Uterus (tissue), 3 donors: ENCODE measurements at regions not wholly inside any gene's neighbourhood (a gene's known extent, or its start where the extent isn't known, plus 50 kb on each side); places are given as distances from the start of the nearest gene placed in this dataset.

Experiments used
- DNase-seq, 2 donors: peaks; one replicate each; pipeline ENCODE4 v3.0.0-alpha.2; 2019 to 2020
- H3K27ac ChIP-seq, 2 donors: fragments of 200-600 bp; sonication (generic); 1 replicate in 1 of 2; 2 replicates in 1 of 2; pipeline ENCODE4 v1.5.1; 2016 to 2018
- H3K27me3 ChIP-seq, 2 donors: fragments of 200-600 bp; sonication (generic); one replicate each; pipeline ENCODE4 v1.5.1; 2018 to 2019; ENCODE audit warnings: control low read depth in 1 of 2
- H3K36me3 ChIP-seq, 2 donors: fragments of 200-600 bp; sonication (generic); one replicate each; pipeline ENCODE4 v1.5.1; 2019; ENCODE audit warnings: control low read depth in 1 of 2
- H3K4me1 ChIP-seq, 2 donors: fragments of 200-600 bp; sonication (generic); one replicate each; pipeline ENCODE4 v1.5.1; 2018 to 2019; ENCODE audit warnings: control low read depth in 1 of 2
- H3K4me3 ChIP-seq, 2 donors: fragments of 200-600 bp; sonication (generic); 1 replicate in 1 of 2; 2 replicates in 1 of 2; pipeline ENCODE4 v1.5.1; 2018 to 2019; ENCODE audit warnings: mild to moderate bottlenecking in 1 of 2
- H3K9me3 ChIP-seq, 2 donors: fragments of 200-600 bp; sonication (generic); one replicate each; pipeline ENCODE4 v1.5.1; 2019; ENCODE audit warnings: control low read depth in 1 of 2
- POLR2A ChIP-seq, 2 donors: fragments of 450-650 bp; IDR thresholded peaks; one replicate each; pipeline ENCODE4 v1.6.1; 2016; ENCODE audit warnings: antibody characterized with exemption in 2 of 2, mild to moderate bottlenecking in 1 of 2, moderate library complexity in 1 of 2
- intact Hi-C: fragments of 100-400 bp; cut with DNase I; formaldehyde crosslinking; loops from one replicate; pipeline ENCODE4 v1.15.1; 2023; ENCODE audit warnings: low total_unique reads
- TF ChIP-seq, protein P1 (sequence below), 4 experiments: fragments of 200-600 bp in 2 of 4; fragments of 450-650 bp in 2 of 4; sonication (generic) in 2 of 4; IDR thresholded peaks; one replicate each; pipeline ENCODE4 v1.5.1; 2016 to 2019; ENCODE audit warnings: antibody characterized with exemption in 4 of 4, mild to moderate bottlenecking in 2 of 4, moderate library complexity in 1 of 4
- donor health status: DM: yes; HTN: yes; CAD: no.

DNA sequence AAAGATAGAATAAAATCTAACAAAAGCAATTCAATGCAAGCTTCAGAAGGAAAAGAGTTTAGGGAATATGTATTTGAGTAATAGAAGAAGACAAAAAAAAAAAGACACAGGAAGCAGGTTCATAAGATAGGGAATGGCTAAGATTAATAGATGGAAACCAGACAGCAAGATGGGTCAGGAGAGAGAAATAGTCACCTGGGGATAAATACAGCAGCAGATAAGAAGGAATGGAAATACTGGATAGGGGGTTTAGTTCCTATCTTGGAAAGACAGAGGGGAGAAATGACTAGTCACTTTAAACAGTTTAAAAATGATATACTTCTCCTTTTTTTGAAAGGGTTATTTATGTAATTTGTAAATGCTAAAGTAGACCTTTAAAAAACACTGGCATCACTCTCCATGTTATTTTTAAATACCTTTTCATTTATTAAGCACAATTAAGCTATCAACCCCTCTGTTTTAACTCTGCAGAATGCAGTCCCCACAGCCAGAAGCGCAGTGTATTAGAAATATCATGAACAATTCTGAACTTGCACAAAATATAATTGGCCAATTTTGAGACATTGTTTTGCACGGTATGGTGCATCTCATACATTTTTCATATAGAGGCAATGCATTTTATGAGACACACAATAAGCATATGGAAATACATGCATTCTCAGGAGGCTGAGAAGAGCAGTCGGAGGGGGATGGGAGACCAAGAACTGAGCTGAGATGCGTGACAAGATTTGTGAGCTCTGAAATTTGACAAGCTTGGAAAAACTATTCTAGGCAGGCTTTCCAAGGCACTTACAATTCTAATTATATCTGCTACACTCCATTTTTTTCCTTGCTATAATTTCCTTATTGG lies 303.4 kb upstream of the PRICKLE1 start:
- H3K4me3 ChIP-seq = no peak overlapping the region
- intact Hi-C loops = no loop called here
- DNase-seq = no peak
- no peaks in the 10 kb centered on the region for H3K9me3 ChIP-seq
- H3K36me3 ChIP-seq = no peaks in the 10 kb centered on the region
- TF ChIP-seq, protein P1, sequence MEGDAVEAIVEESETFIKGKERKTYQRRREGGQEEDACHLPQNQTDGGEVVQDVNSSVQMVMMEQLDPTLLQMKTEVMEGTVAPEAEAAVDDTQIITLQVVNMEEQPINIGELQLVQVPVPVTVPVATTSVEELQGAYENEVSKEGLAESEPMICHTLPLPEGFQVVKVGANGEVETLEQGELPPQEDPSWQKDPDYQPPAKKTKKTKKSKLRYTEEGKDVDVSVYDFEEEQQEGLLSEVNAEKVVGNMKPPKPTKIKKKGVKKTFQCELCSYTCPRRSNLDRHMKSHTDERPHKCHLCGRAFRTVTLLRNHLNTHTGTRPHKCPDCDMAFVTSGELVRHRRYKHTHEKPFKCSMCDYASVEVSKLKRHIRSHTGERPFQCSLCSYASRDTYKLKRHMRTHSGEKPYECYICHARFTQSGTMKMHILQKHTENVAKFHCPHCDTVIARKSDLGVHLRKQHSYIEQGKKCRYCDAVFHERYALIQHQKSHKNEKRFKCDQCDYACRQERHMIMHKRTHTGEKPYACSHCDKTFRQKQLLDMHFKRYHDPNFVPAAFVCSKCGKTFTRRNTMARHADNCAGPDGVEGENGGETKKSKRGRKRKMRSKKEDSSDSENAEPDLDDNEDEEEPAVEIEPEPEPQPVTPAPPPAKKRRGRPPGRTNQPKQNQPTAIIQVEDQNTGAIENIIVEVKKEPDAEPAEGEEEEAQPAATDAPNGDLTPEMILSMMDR (IDR thresholded peaks at IDR 0.05) = no peak
- TF ChIP-seq POLR2A (IDR thresholded peaks at IDR 0.05) = no peak
- no peaks in the 10 kb centered on the region for H3K4me1 ChIP-seq
- H3K27me3 ChIP-seq = no peaks in the 10 kb centered on the region
- no peak overlapping the region for H3K27ac ChIP-seq

DNA sequence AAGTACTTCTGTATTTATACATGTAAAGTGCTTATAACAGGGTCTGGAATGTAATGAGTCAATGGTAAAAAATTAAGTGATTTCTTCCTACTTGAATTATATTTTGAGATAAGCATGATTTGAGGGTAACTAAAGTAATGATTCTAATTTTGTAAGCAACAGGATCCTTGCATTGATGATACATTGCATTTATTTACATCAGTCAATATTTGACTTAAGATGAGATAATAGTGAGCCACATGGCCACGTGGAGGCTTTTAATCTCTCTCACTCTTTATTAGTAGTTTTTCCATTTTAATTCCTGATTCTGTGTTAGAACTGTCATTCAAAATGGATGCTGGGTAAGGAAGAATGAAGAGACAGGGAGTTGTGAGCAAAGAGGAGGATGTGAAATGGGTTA lies 298.1 kb upstream of the PRICKLE1 start:
- TF ChIP-seq POLR2A (IDR thresholded peaks at IDR 0.05) = no peak
- TF ChIP-seq, protein P1 (IDR thresholded peaks at IDR 0.05) = no peak
- intact Hi-C loops = no loop called here
- Histone ChIP-seq H3K9me3 (no peaks in the 10 kb centered on the region), H3K27ac (no peak overlapping the region), H3K4me1 (no peaks in the 10 kb centered on the region), H3K27me3 (no peaks in the 10 kb centered on the region), H3K4me3 (no peak overlapping the region), H3K36me3 (no peaks in the 10 kb centered on the region)
- no peak for DNase-seq

DNA sequence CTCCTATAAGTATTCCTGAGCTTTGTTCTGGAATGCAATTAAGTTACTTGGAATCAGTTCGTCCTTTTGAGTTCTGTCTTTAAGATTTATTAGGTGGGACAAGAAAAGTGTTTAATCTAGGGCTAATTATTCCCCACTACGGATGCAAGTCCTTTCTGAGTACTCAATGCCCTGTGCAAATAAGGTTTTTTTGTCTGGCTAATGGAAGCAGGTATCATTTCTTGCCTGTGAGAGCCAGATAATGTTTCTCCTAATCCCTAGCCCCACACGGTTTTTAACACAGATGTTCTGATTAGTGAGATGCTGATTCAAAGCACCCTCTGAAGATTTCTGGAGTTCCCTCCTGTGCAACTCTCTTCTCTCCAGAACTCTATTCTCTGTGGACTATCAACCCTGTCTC lies 296.6 kb upstream of the PRICKLE1 start:
- H3K36me3 ChIP-seq = no peaks in the 10 kb centered on the region
- TF ChIP-seq, protein P1 (IDR thresholded peaks at IDR 0.05) = no peak
- no peak for TF ChIP-seq POLR2A (IDR thresholded peaks at IDR 0.05)
- no peaks in the 10 kb centered on the region for H3K9me3 ChIP-seq
- H3K4me1 ChIP-seq = no peaks in the 10 kb centered on the region
- no peaks in the 10 kb centered on the region for H3K27me3 ChIP-seq
- no peak overlapping the region for H3K4me3 ChIP-seq
- no peak for DNase-seq
- intact Hi-C loops = no loop called here
- no peak overlapping the region for H3K27ac ChIP-seq

DNA sequence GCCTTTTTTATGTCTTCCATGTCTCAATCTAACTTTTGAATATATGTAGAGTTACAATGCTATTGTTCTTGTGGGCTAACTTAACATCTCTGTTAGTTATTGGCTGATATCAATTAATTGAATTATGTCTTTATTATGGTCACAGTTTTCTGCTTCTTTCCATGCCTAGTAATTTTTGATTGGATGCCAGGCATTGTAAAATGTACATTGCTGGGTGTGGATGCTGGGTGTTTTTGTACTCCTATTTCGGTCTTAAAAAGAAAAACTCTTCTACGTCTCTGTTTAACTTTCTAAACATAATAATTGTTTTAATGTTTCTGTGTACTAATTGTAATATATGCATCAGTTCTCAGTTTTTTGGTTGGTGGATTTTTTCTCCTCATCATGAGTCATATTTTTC lies 296.1 kb upstream of the PRICKLE1 start:
- Histone ChIP-seq H3K4me1 (no peaks in the 10 kb centered on the region), H3K9me3 (no peaks in the 10 kb centered on the region), H3K27me3 (no peaks in the 10 kb centered on the region), H3K27ac (no peak overlapping the region), H3K4me3 (no peak overlapping the region), H3K36me3 (no peaks in the 10 kb centered on the region)
- TF ChIP-seq POLR2A (IDR thresholded peaks at IDR 0.05) = no peak
- TF ChIP-seq, protein P1 (IDR thresholded peaks at IDR 0.05) = no peak
- intact Hi-C loops = no loop called here
- DNase-seq = no peak

DNA sequence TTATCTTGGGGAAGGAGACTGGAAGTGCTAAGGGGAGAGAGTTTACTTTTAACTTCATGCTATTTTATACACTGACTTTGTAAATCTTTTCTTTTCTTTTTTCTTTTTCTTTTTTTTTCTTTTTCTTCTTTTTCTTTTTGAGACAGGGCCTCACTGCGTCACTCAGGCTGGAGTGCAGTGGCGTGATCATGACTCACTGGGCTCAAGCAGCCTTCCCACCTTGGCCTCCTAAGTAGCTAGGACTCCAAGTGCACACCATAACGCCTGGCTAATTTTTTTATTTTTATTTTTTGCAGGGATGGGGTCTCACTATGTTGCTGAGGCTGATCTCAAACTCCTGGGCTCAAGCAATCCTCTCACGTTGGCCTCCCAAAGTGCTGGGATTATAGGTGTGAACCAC lies 294.6 kb upstream of the PRICKLE1 start:
- Histone ChIP-seq H3K9me3 (no peaks in the 10 kb centered on the region), H3K27ac (no peak overlapping the region), H3K36me3 (no peaks in the 10 kb centered on the region), H3K27me3 (no peaks in the 10 kb centered on the region), H3K4me3 (no peak overlapping the region), H3K4me1 (no peaks in the 10 kb centered on the region)
- intact Hi-C loops = no loop called here
- TF ChIP-seq POLR2A (IDR thresholded peaks at IDR 0.05) = no peak
- TF ChIP-seq, protein P1 (IDR thresholded peaks at IDR 0.05) = no peak
- no peak for DNase-seq
